H9 (cell line): ENCODE measurements at regions not wholly inside any gene's neighbourhood (a gene's known extent, or its start where the extent isn't known, plus 50 kb on each side); places are given as distances from the start of the nearest gene placed in this dataset.

Experiments
- DNase-seq: peaks from one replicate; pipeline ENCODE4 v3.0.0-alpha.2; 2017
- H2AFZ ChIP-seq: one replicate; pipeline ENCODE4 v1.6.1; 2013; ENCODE audit warnings: mild to moderate bottlenecking, low read length, control low read depth, moderate library complexity
- H2AK5ac ChIP-seq: 2 replicates; pipeline ENCODE4 v1.6.1; 2013; ENCODE audit warnings: low read length, control low read depth, mixed read lengths; ENCODE audit not compliant: insufficient read length
- H2BK120ac ChIP-seq: one replicate; pipeline ENCODE4 v1.6.1; 2013; ENCODE audit warnings: low read depth, mild to moderate bottlenecking, low read length, control low read depth, inconsistent platforms; ENCODE audit not compliant: poor library complexity, severe bottlenecking
- H2BK12ac ChIP-seq: 2 replicates; pipeline ENCODE4 v1.6.1; 2013; ENCODE audit warnings: low read length, control low read depth, mixed read lengths, low read depth; ENCODE audit not compliant: insufficient read length
- H2BK15ac ChIP-seq: 2 replicates; pipeline ENCODE4 v1.6.1; 2013; ENCODE audit warnings: low read depth, low read length, control low read depth
- H2BK20ac ChIP-seq: one replicate; pipeline ENCODE4 v1.6.1; 2013; ENCODE audit warnings: low read depth, mild to moderate bottlenecking, low read length, control low read depth, inconsistent platforms; ENCODE audit not compliant: poor library complexity, severe bottlenecking
- H2BK5ac ChIP-seq: 2 replicates; pipeline ENCODE4 v1.6.1; 2013; ENCODE audit warnings: low read length, control low read depth, mixed read lengths; ENCODE audit not compliant: insufficient read length
- H3K14ac ChIP-seq: 2 replicates; pipeline ENCODE4 v1.6.1; 2013; ENCODE audit warnings: low read length, control low read depth; ENCODE audit not compliant: insufficient read depth
- H3K18ac ChIP-seq: 2 replicates; pipeline ENCODE4 v1.6.1; 2013; ENCODE audit warnings: low read depth, mild to moderate bottlenecking, mixed read lengths, low read length, control low read depth; ENCODE audit not compliant: insufficient read length
- H3K23ac ChIP-seq: 2 replicates; pipeline ENCODE4 v1.6.1; 2013; ENCODE audit warnings: low read length, control low read depth, mixed read lengths, low read depth; ENCODE audit not compliant: insufficient read length
- H3K23me2 ChIP-seq: 2 replicates; pipeline ENCODE4 v1.6.1; 2013; ENCODE audit warnings: low read depth, mild to moderate bottlenecking, mixed read lengths, low read length, control low read depth; ENCODE audit not compliant: insufficient read length, poor library complexity, severe bottlenecking
- H3K27ac ChIP-seq: 2 replicates; pipeline ENCODE4 v1.5.1; 2013; ENCODE audit warnings: low read length, control low read depth, mixed read lengths, low read depth; ENCODE audit not compliant: insufficient read length
- H3K27me3 ChIP-seq: 2 replicates; pipeline ENCODE4 v1.6.1; 2013; ENCODE audit warnings: low read length, control low read depth, inconsistent platforms; ENCODE audit not compliant: insufficient read depth
- H3K4ac ChIP-seq: 2 replicates; pipeline ENCODE4 v1.6.1; 2013; ENCODE audit warnings: low read depth, mild to moderate bottlenecking, control low read depth, inconsistent platforms, low read length, moderate library complexity
- H3K4me1 ChIP-seq: 2 replicates; pipeline ENCODE4 v1.6.1; 2013; ENCODE audit warnings: low read length, control low read depth, inconsistent platforms; ENCODE audit not compliant: insufficient read depth
- H3K4me2 ChIP-seq: 2 replicates; pipeline ENCODE4 v1.6.1; 2013; ENCODE audit warnings: low read length, control low read depth, mixed read lengths; ENCODE audit not compliant: insufficient read length, insufficient read depth
- H3K56ac ChIP-seq: 2 replicates; pipeline ENCODE4 v1.6.1; 2013; ENCODE audit warnings: low read depth, mild to moderate bottlenecking, mixed read lengths, low read length, control low read depth; ENCODE audit not compliant: insufficient read length
- H3K79me1 ChIP-seq: 2 replicates; pipeline ENCODE4 v1.6.1; 2013; ENCODE audit warnings: low read depth, mild to moderate bottlenecking, moderate library complexity, low read length, control low read depth, inconsistent platforms; ENCODE audit not compliant: insufficient read depth, poor library complexity, severe bottlenecking
- H3K79me2 ChIP-seq: 2 replicates; pipeline ENCODE4 v1.6.1; 2013; ENCODE audit warnings: low read length, control low read depth, inconsistent platforms; ENCODE audit not compliant: insufficient read depth
- H3K9ac ChIP-seq: 2 replicates; pipeline ENCODE4 v1.6.1; 2013; ENCODE audit warnings: low read length, control low read depth, mixed read lengths; ENCODE audit not compliant: insufficient read length; ENCODE audit errors: extremely low read depth
- H3K9me3 ChIP-seq: one replicate; pipeline ENCODE4 v1.6.1; 2013; ENCODE audit warnings: low read depth, low read length, inconsistent platforms; ENCODE audit not compliant: control insufficient read depth
- H3T11ph ChIP-seq: one replicate; pipeline ENCODE4 v1.6.1; 2013; ENCODE audit warnings: mild to moderate bottlenecking, low read length, control low read depth, inconsistent platforms
- H4K20me1 ChIP-seq: one replicate; pipeline ENCODE4 v1.6.1; 2013; ENCODE audit not compliant: control insufficient read depth, insufficient read length, insufficient read depth
- H4K5ac ChIP-seq: 2 replicates; pipeline ENCODE4 v1.6.1; 2013; ENCODE audit warnings: low read depth, mild to moderate bottlenecking, mixed read lengths, low read length, control low read depth; ENCODE audit not compliant: insufficient read length
- H4K8ac ChIP-seq: replicated peaks from 2 replicates; pipeline ENCODE4 v1.6.1; 2013; ENCODE audit warnings: low read length, control low read depth, mixed read lengths, low read depth; ENCODE audit not compliant: insufficient read length
- H4K91ac ChIP-seq: 2 replicates; pipeline ENCODE4 v1.6.1; 2013; ENCODE audit warnings: low read depth, mild to moderate bottlenecking, moderate library complexity, mixed read lengths, low read length, control low read depth; ENCODE audit not compliant: insufficient read length
- H3K27ac Mint-ChIP-seq, 3 experiments: 2 replicates in 2 of 3; 3 replicates in 1 of 3; pipeline ENCODE4 v1.8.0; 2020 to 2021; ENCODE audit warnings: mixed read lengths in 3 of 3, mild to moderate bottlenecking in 1 of 3, moderate library complexity in 1 of 3
- H3K27me3 Mint-ChIP-seq: 2 replicates; pipeline ENCODE4 v1.8.0; 2021; ENCODE audit warnings: low read depth, mild to moderate bottlenecking, moderate library complexity, mixed read lengths
- H3K36me3 Mint-ChIP-seq, 3 experiments: 2 replicates in 2 of 3; 3 replicates in 1 of 3; pipeline ENCODE4 v1.8.0; 2020 to 2021; ENCODE audit warnings: low read depth in 3 of 3, mixed read lengths in 3 of 3; ENCODE audit not compliant: insufficient read depth in 1 of 3
- H3K4me1 Mint-ChIP-seq, 2 experiments: 2 replicates each; pipeline ENCODE4 v1.8.0; 2020; ENCODE audit warnings: mixed read lengths in 2 of 2
- H3K4me3 Mint-ChIP-seq, 2 experiments: 2 replicates in 1 of 2; 3 replicates in 1 of 2; pipeline ENCODE4 v1.8.0; 2020 to 2021; ENCODE audit warnings: mild to moderate bottlenecking in 2 of 2, mixed read lengths in 2 of 2, moderate library complexity in 1 of 2
- H3K9me3 Mint-ChIP-seq, 2 experiments: 2 replicates in 1 of 2; 3 replicates in 1 of 2; pipeline ENCODE4 v1.8.0; 2020; ENCODE audit warnings: mild to moderate bottlenecking in 2 of 2, mixed read lengths in 2 of 2, moderate library complexity in 1 of 2
- WGBS: extraction: QIAGEN DNeasy Blood & Tissue Kit; methylation state at CpG from one replicate; pipeline ENCODE4 v1.1.7; 2013; ENCODE audit warnings: missing lambda C conversion rate, low lambda C conversion rate, mixed read lengths; ENCODE audit not compliant: insufficient read length; ENCODE audit errors: extremely low coverage; 5-methylcytosine and 5-hydroxymethylcytosine counted together
- TF ChIP-seq, protein P1 (sequence below): fragments of 200-600 bp; sonication (generic); conservative IDR thresholded peaks from 3 replicates; pipeline ENCODE4 v1.8.0; 2021; ENCODE audit warnings: antibody characterized with exemption, mild to moderate bottlenecking

DNA sequence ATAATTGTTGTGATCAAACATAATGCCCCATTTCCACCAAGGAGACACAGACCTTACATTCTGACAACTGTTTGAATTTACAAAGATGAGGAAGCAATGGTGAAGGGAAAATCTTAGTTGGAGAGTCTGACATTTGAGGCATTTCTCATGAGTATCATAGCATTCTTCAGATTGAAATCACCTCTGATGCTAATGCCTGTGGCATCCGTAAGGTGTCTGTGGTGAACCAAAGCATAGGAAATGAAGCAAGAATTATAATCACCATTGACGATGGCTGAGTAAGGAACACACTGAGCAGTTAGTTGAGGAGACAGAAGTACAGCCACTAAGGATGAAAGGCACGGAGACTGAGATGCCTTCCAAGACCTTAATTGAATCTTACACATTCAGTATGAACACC, 575.7 kb downstream of the TRIML1 start:
- Histone ChIP-seq H2AK5ac (no peak overlapping the region), H3K79me1 (no peaks in the 10 kb centered on the region), H4K20me1 (no peaks in the 10 kb centered on the region), H2BK120ac (no peak overlapping the region), H2BK5ac (no peak overlapping the region), H3T11ph (no peak overlapping the region), H3K56ac (no peak overlapping the region), H3K79me2 (no peaks in the 10 kb centered on the region), H2BK20ac (no peak overlapping the region), H3K27ac (no peak overlapping the region), H3K23ac (no peak overlapping the region), H3K4me2 (no peak overlapping the region), H4K5ac (no peak overlapping the region), H3K14ac (no peak overlapping the region), H2BK12ac (no peak overlapping the region), H3K9me3 (no peaks in the 10 kb centered on the region), H2BK15ac (no peak overlapping the region), H3K18ac (no peak overlapping the region), H3K23me2 (no peaks in the 10 kb centered on the region), H3K9ac (no peak overlapping the region), H4K8ac (no peak overlapping the region), H3K4ac (no peak overlapping the region), H3K4me1 (no peaks in the 10 kb centered on the region), H4K91ac (no peak overlapping the region), H2AFZ (no peak overlapping the region), H3K27me3 (no peaks in the 10 kb centered on the region)
- Mint-ChIP-seq H3K27ac (no peak overlapping the region), H3K4me3 (no peak overlapping the region), H3K36me3 (no peaks in the 10 kb centered on the region), H3K4me1 (no peaks in the 10 kb centered on the region), H3K9me3 (no peaks in the 10 kb centered on the region), H3K27me3 (no peaks in the 10 kb centered on the region)
- TF ChIP-seq, protein P1, sequence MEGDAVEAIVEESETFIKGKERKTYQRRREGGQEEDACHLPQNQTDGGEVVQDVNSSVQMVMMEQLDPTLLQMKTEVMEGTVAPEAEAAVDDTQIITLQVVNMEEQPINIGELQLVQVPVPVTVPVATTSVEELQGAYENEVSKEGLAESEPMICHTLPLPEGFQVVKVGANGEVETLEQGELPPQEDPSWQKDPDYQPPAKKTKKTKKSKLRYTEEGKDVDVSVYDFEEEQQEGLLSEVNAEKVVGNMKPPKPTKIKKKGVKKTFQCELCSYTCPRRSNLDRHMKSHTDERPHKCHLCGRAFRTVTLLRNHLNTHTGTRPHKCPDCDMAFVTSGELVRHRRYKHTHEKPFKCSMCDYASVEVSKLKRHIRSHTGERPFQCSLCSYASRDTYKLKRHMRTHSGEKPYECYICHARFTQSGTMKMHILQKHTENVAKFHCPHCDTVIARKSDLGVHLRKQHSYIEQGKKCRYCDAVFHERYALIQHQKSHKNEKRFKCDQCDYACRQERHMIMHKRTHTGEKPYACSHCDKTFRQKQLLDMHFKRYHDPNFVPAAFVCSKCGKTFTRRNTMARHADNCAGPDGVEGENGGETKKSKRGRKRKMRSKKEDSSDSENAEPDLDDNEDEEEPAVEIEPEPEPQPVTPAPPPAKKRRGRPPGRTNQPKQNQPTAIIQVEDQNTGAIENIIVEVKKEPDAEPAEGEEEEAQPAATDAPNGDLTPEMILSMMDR = no peak
- WGBS = no CpG with 5 or more reads among the region's 3 CpGs
- DNase-seq = no peak
